GM19043 (cell line): ENCODE measurements at regions not wholly inside any gene's neighbourhood (a gene's known extent, or its start where the extent isn't known, plus 50 kb on each side); places are given as distances from the start of the nearest gene placed in this dataset.
"Not testable (repeated sequence)": the region's sequence is repeated elsewhere in the genome, so short reads cannot be mapped to it uniquely, and the experiment has no call there.

ENCODE experiments used
- ATAC-seq: cut with Tn5 transposase; IDR thresholded peaks from one replicate; pipeline ENCODE4 v1.9.1; 2021; ENCODE audit warnings: low read depth; ENCODE audit not compliant: unreplicated experiment

DNA sequence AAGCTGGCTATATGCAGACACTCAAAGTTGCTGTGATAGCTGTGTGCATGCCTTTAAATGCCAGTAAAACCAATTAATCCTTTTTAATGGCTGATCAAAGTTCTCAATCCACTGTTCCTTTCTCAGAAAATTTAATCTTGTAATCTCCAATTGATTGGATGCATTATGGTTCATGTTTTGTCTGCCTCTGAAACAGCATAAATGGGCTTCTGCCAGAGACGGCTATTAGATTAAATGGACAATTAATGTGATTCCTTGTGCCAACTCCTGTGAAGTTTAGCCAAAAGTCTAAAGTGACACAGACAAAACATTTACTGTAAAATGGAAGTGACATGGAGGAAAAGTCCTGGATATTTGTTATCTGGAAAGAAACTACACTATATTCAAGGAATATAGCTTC lies 952.5 kb upstream of the FAT3 start:
- ATAC-seq, result no peak

DNA sequence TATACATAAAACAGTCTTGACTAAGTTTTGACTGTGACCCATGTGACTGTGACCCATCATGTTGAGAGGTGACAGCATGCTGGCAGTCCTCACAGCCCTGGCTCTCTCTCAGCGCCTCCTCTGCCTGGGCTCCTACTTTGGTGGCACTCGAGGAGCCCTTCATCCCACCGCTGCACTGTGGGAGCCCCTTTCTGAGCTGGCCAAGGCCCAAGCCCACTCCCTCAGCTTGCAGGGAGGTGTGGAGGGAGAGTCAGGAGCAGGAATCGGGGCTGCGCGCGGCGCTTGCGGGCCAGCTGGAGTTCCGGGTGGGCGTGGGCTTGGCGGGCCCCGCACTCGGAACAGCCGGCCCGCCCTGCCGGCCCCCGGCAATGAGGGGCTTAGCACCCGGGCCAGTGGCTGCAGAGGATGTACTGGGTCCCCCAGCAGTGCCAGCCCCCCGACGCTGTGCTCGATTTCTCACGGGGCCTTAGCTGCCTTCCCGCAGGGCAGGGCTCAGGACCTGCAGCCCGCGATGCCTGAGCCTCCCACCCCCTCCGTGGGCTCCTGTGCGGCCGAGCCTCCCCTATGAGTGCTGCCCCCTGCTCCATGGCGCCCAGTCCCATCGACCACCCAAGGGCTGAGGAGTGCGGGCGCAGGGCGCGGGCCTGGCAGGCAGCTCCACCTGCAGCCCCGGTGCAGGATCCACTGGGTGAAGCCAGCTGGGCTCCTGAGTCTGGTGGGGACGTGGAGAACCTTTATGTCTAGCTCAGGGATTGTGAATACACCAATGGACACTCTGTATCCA lies 955.9 kb upstream of the FAT3 start:
- ATAC-seq, result not testable (repeated sequence)

DNA sequence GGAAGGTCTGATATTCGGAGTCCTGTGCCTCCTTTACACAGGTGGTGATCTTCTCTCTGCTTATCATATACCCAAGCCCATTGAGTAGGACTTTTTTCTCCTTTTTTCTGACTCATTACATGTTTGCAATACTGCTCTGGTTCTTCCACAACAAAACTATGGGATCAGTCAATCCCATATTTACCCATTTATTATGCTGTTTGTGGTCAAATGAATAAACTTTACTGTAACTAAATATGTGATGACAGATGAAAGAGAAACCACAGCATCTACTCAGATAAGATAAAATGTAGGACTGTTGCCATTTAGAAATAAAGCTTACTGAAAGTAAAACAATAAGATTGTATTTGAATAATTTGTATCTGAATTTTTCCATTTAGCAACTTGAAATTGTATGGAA lies 958.7 kb upstream of the FAT3 start:
- ATAC-seq, result no peak

DNA sequence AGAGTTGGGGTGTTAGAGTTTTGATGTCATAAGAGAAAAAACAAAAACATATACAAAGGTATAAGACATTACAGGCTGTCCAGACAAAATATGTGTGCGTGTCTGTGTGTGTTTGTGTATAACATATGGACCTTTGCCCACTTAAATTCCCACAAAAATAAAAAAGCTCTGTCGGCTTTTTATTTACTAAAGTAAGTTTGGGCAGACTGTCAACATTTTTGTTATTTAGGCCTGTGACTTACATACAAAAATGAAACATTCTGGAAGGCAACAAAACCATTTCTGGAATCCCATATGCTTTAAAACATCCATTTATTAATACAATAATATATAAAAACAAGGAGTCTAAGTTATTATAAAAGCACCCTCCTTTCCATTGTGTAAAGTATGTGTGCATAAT lies 960.1 kb upstream of the FAT3 start:
- no peak for ATAC-seq

GRCh38 chr11:91263496-91264365 lies 960.9 kb upstream of the FAT3 start:
- no peak for ATAC-seq

DNA sequence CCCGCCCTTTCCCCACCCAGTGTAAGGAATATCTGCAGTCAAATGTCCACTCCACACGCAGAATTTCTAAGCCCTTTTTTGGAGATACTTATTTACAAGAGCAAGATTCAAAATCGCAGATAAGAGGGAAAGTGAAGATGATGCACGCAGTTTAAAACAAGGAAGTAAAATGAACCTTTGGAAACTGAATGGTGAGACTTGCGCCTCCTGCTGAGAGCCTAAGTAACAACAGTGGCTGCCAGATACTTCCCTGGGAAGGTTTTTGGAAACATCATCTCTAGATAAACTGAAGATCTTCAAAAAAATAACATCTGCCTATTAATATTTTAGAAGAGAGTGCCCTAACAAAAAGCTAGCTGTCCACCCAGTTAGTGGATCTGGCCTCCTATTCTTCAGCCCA lies 963.1 kb upstream of the FAT3 start:
- no peak for ATAC-seq

DNA sequence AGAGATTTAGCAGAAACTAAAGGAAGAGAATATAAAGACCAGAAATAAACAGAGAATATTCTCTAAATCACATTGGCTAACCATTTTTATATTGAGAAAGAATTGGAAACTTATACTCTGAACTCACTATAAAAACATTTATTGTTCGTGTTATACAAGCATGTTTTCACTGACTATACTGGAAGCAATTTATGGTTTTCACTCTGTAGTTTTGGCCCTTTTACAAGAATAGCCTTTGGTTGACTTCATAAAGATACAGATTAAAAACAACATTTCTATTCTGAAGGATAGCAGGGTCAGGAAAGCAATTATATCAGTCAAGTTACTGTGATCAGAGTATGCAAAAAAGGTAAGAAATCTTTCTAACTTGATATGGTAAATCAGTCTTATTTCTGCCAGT lies 965.7 kb upstream of the FAT3 start:
- ATAC-seq, result no peak

DNA sequence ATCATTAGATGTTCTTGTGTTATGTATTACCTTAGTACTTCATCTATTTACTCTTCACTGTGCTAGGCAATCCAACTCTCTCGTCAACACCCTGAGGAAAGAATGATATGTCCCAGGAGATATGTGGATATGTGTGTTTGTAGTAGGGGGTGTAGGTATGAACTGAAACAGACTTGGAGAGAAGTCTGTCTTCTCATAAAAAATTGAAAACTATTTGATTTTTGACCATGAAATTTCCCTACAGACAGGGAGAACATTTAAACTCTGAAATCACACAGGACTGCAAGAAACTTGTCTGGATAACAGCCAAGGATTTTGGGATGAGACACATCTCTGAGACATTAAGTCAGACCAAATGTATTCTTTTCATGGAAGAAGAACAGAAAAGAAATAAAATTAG lies 967.0 kb upstream of the FAT3 start:
- no peak for ATAC-seq

DNA sequence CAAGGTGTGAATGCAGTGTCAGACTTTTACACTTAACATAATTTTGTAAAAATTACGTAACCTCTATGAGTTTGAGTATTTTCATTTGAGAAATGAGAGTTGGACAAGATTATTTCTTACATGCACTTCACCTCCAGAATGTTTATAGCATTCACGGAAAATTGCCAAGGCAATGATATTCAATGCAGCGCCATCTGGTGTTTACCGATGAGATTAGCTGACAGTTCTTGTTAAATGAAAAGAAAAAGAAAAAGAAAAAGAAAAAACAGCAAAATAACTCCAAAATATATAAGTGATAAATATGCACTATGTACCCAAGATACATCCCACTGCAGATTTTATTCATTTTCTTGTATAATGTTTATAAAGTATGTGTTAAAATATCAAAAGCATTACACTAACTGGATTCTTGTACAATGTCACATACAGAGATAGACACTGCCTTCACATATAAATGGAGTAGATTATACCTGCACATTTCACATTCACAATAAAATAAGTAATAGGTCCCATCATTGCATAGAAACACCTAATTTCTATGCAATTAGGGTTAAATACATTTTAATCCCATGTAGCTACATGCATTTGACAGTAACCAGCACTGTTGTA lies 976.3 kb upstream of the FAT3 start:
- ATAC-seq, result no peak

DNA sequence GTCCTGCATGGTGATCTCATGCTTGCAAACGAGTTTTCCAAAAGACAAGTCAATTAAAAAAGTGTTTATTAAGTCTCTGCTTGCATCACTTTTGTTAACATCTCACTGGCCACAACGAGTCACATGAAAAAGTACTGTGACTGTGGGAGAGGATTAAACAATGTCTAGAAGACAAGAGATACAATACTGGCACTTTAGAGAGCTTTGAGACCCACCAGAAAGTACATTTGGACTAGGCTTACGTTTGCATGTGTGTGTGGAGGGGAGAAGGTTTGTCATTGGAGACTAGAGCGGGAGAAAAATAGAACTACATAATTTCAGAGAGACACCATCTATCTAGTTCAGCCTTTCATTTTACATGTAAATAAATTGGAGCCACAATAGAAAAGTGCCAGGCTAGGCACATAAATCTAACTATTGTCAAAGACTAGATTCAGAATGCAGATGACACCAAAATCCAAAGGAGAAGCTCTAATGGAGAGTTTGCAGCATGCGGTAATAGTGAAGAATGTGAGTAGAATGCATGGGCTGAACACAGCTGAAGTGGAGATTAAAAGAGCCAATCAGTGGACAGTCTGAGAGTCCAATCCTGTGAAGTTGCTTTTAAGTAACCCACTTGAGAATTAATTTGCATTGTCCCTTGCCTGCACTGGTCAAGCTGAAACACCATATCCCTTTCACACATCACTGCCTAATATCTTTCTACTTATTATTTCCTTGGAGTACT lies 977.4 kb upstream of the FAT3 start:
- no peak for ATAC-seq

DNA sequence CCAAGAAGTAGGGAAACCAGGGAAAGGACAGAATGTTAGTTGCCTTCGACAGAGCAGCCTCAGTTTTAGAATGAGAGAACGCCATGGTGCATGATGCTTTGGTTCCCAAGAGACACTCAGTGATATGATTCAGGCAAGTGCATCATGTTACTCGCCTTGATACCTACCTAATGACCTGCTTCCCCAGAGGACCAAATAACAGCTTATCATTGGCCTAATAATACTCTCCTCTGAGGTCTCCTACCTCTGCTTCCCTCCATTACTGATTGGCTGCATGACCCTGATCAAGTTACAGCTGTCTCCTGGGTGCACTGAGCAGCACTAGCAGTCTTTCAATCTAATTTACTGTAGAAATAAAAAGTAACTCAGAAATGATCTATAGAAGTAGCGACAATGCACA lies 979.7 kb upstream of the FAT3 start:
- no peak for ATAC-seq

- ATAC-seq, result no peak
Observed at GRCh38 chr11:91243630-91244029, 981.0 kb upstream of the FAT3 start.

DNA sequence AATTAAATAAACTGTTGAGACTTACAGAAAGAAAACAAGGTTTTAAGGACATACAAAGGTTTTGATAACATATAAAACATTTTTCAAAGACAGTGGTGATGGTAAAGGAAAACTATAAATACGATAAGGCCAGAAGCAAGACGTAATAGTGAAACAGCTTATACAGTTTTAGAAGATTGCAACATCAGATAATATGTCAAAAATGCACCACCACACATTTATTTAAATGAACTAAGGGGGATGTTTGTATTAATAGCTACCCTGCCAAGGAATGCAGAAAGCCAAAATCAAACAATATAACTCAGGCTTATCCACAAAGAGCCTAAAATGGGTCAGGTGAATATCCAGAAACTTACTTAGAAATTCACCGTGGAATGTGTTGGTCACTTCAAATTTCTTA lies 981.6 kb upstream of the FAT3 start:
- no peak for ATAC-seq

DNA sequence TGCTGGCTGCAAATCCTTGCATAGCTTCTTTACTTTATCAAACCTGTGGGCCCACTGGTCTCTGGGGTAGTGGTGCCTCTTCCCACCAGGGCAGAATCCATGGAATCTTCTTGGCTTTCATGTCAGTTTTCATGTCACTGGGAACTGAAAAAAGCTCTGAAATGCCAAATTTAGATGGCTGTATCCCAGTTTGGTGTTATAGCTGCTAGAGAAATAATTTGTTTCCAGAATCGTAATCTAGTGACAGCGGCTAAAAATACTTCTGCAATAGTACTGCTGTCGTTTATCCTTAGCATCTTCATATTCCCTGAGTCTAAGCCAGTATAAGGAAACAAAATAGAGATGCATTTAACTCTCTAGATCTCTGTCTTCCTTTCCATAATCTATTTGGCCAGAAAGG lies 983.4 kb upstream of the FAT3 start:
- no peak for ATAC-seq

GRCh38 chr11:91239359-91239758 lies 985.3 kb upstream of the FAT3 start:
- ATAC-seq, result no peak

GRCh38 chr11:91231226-91231625 lies 993.4 kb upstream of the FAT3 start:
- no peak for ATAC-seq

DNA sequence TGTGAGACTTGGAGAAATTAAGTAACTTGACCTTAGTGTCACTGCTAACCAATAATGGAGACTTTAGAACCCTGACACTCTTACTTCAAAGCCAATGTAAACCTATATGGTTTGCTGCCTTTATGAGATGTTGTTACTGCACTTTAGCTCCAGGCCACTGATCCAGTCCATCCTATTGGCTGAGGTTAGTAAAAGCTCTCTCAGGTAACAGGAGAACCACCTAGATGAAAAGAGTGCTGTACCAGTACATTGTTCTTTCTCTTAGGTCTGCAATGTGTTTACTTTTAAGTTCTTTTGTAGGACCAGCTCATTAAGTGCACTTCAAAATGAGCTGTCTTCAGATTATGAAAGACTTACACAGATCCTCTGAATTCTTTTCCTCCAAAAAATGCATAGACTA lies 994.0 kb upstream of the FAT3 start:
- no peak for ATAC-seq

GRCh38 chr11:91222830-91223229 lies 1000.0 kb upstream of the CHORDC1 start:
- ATAC-seq, result no peak

DNA sequence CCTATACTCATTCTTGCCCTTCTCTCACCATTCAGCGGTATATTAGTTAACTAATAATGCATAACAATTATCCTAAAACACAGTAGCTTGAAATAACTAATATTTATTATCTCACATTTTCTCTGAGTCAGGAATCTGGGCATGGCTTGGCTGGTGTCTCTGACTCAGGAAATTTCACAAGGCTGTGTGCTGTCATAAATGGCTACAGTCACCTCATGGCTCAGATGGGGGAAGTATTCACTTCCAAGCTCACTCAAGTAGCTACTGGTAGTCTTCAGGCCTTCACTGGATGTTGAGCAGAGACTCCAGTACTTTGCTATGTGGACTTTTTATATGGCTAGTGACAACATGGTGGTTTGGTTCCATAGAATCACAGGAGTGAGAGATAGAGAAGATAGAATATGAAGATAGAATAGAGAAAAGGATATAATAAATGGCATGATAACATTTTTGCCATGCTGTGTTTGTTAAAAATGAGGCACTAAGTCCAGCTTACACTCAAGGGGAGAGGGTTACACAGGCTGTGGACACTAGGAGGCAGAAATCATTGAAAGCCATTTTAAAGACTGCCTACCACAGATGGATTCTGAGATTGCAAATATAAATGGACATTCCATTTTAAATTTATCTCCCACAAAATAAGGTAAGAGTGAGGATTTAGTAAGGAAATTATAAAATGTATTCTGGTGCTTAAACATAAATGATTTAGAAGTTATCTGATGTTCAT lies 997.8 kb upstream of the CHORDC1 start:
- ATAC-seq, result no peak

DNA sequence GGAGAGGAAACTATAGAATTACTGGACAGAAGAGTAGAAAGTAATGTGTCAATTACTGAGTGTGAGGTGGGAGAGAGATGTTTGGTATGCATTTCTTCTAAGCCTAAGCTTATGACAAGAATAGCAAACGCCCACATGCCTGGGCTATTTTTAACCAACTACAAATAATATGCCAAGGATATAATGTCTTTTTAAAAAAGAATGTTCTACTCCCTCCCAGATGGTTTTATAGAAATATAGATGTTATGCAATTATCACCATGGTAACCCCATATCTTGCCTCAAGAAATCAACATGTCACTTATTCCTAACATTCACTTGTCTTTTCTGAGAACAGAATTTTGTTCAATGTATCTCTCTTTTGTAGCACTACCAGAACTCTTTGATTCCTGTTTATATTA lies 996.7 kb upstream of the CHORDC1 start:
- ATAC-seq, result no peak
